ENCODE measurements at regions not wholly inside any gene's neighbourhood (a gene's known extent, or its start where the extent isn't known, plus 50 kb on each side); places are given as distances from the start of the nearest gene placed in this dataset.

DNA sequence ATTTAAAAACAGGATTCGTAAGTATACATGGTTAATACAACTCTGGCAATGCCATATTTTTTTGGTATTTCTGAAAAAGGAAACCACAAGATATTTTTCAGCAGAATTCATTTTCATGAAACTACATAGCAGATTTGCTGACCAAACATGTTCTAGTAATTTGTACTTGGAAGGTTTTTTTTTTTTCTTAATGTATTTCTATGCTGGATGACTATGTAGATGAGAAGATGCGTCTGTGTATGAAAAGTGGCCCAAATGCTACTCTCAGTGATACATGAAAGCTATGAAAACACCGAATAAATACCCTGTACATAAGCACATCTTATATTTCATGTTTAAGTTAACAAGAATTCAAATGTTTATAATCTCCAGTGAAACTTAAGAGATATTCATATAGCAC, 400.9 kb upstream of the CYLC2 start:
- TF ChIP-seq, protein P1, sequence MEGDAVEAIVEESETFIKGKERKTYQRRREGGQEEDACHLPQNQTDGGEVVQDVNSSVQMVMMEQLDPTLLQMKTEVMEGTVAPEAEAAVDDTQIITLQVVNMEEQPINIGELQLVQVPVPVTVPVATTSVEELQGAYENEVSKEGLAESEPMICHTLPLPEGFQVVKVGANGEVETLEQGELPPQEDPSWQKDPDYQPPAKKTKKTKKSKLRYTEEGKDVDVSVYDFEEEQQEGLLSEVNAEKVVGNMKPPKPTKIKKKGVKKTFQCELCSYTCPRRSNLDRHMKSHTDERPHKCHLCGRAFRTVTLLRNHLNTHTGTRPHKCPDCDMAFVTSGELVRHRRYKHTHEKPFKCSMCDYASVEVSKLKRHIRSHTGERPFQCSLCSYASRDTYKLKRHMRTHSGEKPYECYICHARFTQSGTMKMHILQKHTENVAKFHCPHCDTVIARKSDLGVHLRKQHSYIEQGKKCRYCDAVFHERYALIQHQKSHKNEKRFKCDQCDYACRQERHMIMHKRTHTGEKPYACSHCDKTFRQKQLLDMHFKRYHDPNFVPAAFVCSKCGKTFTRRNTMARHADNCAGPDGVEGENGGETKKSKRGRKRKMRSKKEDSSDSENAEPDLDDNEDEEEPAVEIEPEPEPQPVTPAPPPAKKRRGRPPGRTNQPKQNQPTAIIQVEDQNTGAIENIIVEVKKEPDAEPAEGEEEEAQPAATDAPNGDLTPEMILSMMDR (IDR thresholded peaks at IDR 0.05; ENCODE audit: insufficient read depth, low read length), result no peak
- TF ChIP-seq SPI1 (IDR thresholded peaks at IDR 0.05; ENCODE audit: borderline replicate concordance, low read depth) (no peak), POLR2AphosphoS5 (IDR thresholded peaks at IDR 0.05; ENCODE audit: low read depth) (no peak), GABPA (IDR thresholded peaks at IDR 0.05; ENCODE audit: low read depth) (no peak)
- TF ChIP-seq, protein P2, sequence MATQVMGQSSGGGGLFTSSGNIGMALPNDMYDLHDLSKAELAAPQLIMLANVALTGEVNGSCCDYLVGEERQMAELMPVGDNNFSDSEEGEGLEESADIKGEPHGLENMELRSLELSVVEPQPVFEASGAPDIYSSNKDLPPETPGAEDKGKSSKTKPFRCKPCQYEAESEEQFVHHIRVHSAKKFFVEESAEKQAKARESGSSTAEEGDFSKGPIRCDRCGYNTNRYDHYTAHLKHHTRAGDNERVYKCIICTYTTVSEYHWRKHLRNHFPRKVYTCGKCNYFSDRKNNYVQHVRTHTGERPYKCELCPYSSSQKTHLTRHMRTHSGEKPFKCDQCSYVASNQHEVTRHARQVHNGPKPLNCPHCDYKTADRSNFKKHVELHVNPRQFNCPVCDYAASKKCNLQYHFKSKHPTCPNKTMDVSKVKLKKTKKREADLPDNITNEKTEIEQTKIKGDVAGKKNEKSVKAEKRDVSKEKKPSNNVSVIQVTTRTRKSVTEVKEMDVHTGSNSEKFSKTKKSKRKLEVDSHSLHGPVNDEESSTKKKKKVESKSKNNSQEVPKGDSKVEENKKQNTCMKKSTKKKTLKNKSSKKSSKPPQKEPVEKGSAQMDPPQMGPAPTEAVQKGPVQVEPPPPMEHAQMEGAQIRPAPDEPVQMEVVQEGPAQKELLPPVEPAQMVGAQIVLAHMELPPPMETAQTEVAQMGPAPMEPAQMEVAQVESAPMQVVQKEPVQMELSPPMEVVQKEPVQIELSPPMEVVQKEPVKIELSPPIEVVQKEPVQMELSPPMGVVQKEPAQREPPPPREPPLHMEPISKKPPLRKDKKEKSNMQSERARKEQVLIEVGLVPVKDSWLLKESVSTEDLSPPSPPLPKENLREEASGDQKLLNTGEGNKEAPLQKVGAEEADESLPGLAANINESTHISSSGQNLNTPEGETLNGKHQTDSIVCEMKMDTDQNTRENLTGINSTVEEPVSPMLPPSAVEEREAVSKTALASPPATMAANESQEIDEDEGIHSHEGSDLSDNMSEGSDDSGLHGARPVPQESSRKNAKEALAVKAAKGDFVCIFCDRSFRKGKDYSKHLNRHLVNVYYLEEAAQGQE (IDR thresholded peaks at IDR 0.05; ENCODE audit: insufficient replicate concordance, low read depth), result no peak
